Fibroblast of lung (primary cell): ENCODE measurements at regions not wholly inside any gene's neighbourhood (a gene's known extent, or its start where the extent isn't known, plus 50 kb on each side); places are given as distances from the start of the nearest gene placed in this dataset.

ENCODE experiments used
- DNase-seq, 2 donors: peaks; one replicate each; pipeline versions ENCODE4 v3.0.0 to v3.0.0-alpha.2; 2010; ENCODE audit warnings: low read depth in 2 of 2
- H2AFZ ChIP-seq: 2 replicates; pipeline ENCODE4 v1.5.1; 2012; ENCODE audit warnings: low read length, control low read depth, inconsistent platforms
- H3K27ac ChIP-seq: 2 replicates; pipeline ENCODE4 v1.5.1; 2011; ENCODE audit warnings: low read length, control low read depth; ENCODE audit not compliant: insufficient read depth
- H3K27me3 ChIP-seq: 2 replicates; pipeline ENCODE4 v1.5.1; 2011; ENCODE audit warnings: mild to moderate bottlenecking, low read length; ENCODE audit not compliant: control insufficient read depth, insufficient read depth
- H3K36me3 ChIP-seq: 2 replicates; pipeline ENCODE4 v1.5.1; 2011; ENCODE audit warnings: low read length; ENCODE audit not compliant: control insufficient read depth, insufficient read depth
- H3K4me1 ChIP-seq: 2 replicates; pipeline ENCODE4 v1.5.1; 2011; ENCODE audit warnings: low read length; ENCODE audit not compliant: control insufficient read depth, insufficient read depth; ENCODE audit errors: extremely low read depth
- H3K4me2 ChIP-seq: 2 replicates; pipeline ENCODE4 v1.5.1; 2011; ENCODE audit warnings: low read length, control low read depth; ENCODE audit not compliant: insufficient read depth; ENCODE audit errors: extremely low read depth
- H3K4me3 ChIP-seq, 4 experiments: fragments of 200-600 bp in 1 of 4; sonication (generic) in 1 of 4; replicated peaks in 1 of 4; 2 replicates each; pipeline ENCODE4 v1.5.1; 2011 to 2016; ENCODE audit warnings: low read length in 4 of 4, low read depth in 3 of 4, mild to moderate bottlenecking in 3 of 4, control low read depth in 2 of 4, inconsistent platforms in 1 of 4, mixed read lengths in 1 of 4; ENCODE audit not compliant: insufficient read depth in 1 of 4; ENCODE audit errors: control extremely low read depth in 1 of 4
- H3K79me2 ChIP-seq: 2 replicates; pipeline ENCODE4 v1.5.1; 2012; ENCODE audit warnings: mild to moderate bottlenecking, low read length, inconsistent platforms; ENCODE audit not compliant: control insufficient read depth, insufficient read depth
- H3K9ac ChIP-seq: 2 replicates; pipeline ENCODE4 v1.5.1; 2011; ENCODE audit warnings: mild to moderate bottlenecking, low read length, control low read depth; ENCODE audit not compliant: insufficient read depth
- H3K9me3 ChIP-seq: 2 replicates; pipeline ENCODE4 v1.5.1; 2012; ENCODE audit warnings: low read depth, low read length; ENCODE audit not compliant: control insufficient read depth, insufficient read depth
- H4K20me1 ChIP-seq: 2 replicates; pipeline ENCODE4 v1.5.1; 2011; ENCODE audit warnings: low read length; ENCODE audit not compliant: control insufficient read depth, insufficient read depth; ENCODE audit errors: extremely low read depth
- CTCF ChIP-seq, 2 donors: IDR thresholded peaks in 1 of 2; conservative IDR thresholded peaks in 1 of 2; 1 replicate in 1 of 2; 2 replicates in 1 of 2; pipeline ENCODE4 v1.5.1; 2011 to 2012; ENCODE audit warnings: low read length in 2 of 2, control low read depth in 1 of 2, inconsistent platforms in 1 of 2, low read depth in 1 of 2, mild to moderate bottlenecking in 1 of 2
- EZH2 ChIP-seq: IDR thresholded peaks from 2 replicates; pipeline ENCODE4 v1.5.1; 2012; ENCODE audit warnings: low read length, control low read depth, mild to moderate bottlenecking; ENCODE audit errors: missing control alignments

- H3K27me3 ChIP-seq, result no peaks in the 10 kb centered on the region
- no peak overlapping the region for H2AFZ ChIP-seq
- no peaks in the 10 kb centered on the region for H3K36me3 ChIP-seq
- H3K4me3 ChIP-seq, result no peak overlapping the region
- H3K9me3 ChIP-seq, result no peaks in the 10 kb centered on the region
- H3K9ac ChIP-seq, result no peak overlapping the region
- H3K27ac ChIP-seq, result no peak overlapping the region
- H3K4me2 ChIP-seq, result no peak overlapping the region
- no peaks in the 10 kb centered on the region for H4K20me1 ChIP-seq
- H3K79me2 ChIP-seq, result no peaks in the 10 kb centered on the region
- H3K4me1 ChIP-seq, result no peaks in the 10 kb centered on the region
- DNase-seq, result no peak
- TF ChIP-seq CTCF (conservative IDR thresholded peaks at IDR 0.05 in 1 of 2, IDR thresholded peaks at IDR 0.05 in 1 of 2; ENCODE audit: low read depth in 1 of 2, low read length in 2 of 2), result no peak
- no peak for TF ChIP-seq EZH2
Observed at GRCh38 chr6:145294942-145295341, 440.4 kb downstream of the EPM2A start.

- Histone ChIP-seq H3K79me2 (no peaks in the 10 kb centered on the region), H3K4me2 (no peak overlapping the region), H3K9me3 (no peaks in the 10 kb centered on the region), H3K27ac (no peak overlapping the region), H3K4me1 (no peaks in the 10 kb centered on the region), H3K4me3 (no peak overlapping the region), H4K20me1 (no peaks in the 10 kb centered on the region), H3K9ac (no peak overlapping the region), H3K27me3 (no peaks in the 10 kb centered on the region), H3K36me3 (no peaks in the 10 kb centered on the region), H2AFZ (no peak overlapping the region)
- TF ChIP-seq EZH2, result no peak
- TF ChIP-seq CTCF (conservative IDR thresholded peaks at IDR 0.05 in 1 of 2, IDR thresholded peaks at IDR 0.05 in 1 of 2; ENCODE audit: low read depth in 1 of 2, low read length in 2 of 2), result no peak
- DNase-seq, result no peak
Observed at GRCh38 chr6:145295746-145296145, 439.6 kb downstream of the EPM2A start.

GRCh38 chr6:145305670-145306069, 429.6 kb downstream of the EPM2A start:
- Histone ChIP-seq H3K27ac (no peak overlapping the region), H2AFZ (no peak overlapping the region), H3K4me1 (peaks cover 5% of the 10 kb centered on the region), H3K36me3 (no peaks in the 10 kb centered on the region), H3K9me3 (no peaks in the 10 kb centered on the region), H4K20me1 (no peaks in the 10 kb centered on the region), H3K79me2 (no peaks in the 10 kb centered on the region), H3K4me3 (no peak overlapping the region), H3K4me2 (no peak overlapping the region), H3K27me3 (no peaks in the 10 kb centered on the region), H3K9ac (no peak overlapping the region)
- TF ChIP-seq CTCF (conservative IDR thresholded peaks at IDR 0.05 in 1 of 2, IDR thresholded peaks at IDR 0.05 in 1 of 2; ENCODE audit: low read depth in 1 of 2, low read length in 2 of 2) (no peak), EZH2 (no peak)
- no peak for DNase-seq
